Naive thymus-derived CD4-positive, alpha-beta T cell (primary cell): ENCODE measurements at regions not wholly inside any gene's neighbourhood (a gene's known extent, or its start where the extent isn't known, plus 50 kb on each side); places are given as distances from the start of the nearest gene placed in this dataset.

ENCODE experiments used
- ATAC-seq: fragments of 150-1000 bp; cut with Tn5 transposase; 2 replicates; pipeline ENCODE4 v1.10.0; 2021; ENCODE audit warnings: mild to moderate bottlenecking, moderate library complexity
- CTCF ChIA-PET: fragments of 350-600 bp; sonication (Branson Sonifier 250); formaldehyde crosslinking; loops from one replicate; lab custom pipeline; 2021; ENCODE audit warnings: antibody characterized with exemption; lab: Charles Lee
- POLR2A ChIA-PET: fragments of 350-600 bp; sonication (Branson Sonifier 250); formaldehyde crosslinking; loops from one replicate; lab custom pipeline; 2021; ENCODE audit warnings: antibody characterized with exemption, inconsistent platforms; lab: Charles Lee
- DNase-seq, 9 donors: peaks; one replicate each; pipeline versions ENCODE4 v3.0.0 to v3.0.0-alpha.2; 2020 to 2022; ENCODE audit warnings: mixed read lengths in 1 of 9
- H3K27ac ChIP-seq: one replicate; pipeline ENCODE4 v1.7.0; 2013; ENCODE audit warnings: mild to moderate bottlenecking, low read depth, low read length, moderate library complexity
- H3K27me3 ChIP-seq, 2 donors: one replicate each; pipeline ENCODE4 v1.7.0; 2013; ENCODE audit warnings: low read length in 2 of 2, mild to moderate bottlenecking in 2 of 2, moderate library complexity in 2 of 2; ENCODE audit not compliant: control insufficient read depth in 2 of 2, insufficient read depth in 2 of 2
- H3K36me3 ChIP-seq, 3 experiments: 1 replicate in 2 of 3; 2 replicates in 1 of 3; pipeline ENCODE4 v1.7.0; 2013; ENCODE audit warnings: low read length in 3 of 3, mild to moderate bottlenecking in 3 of 3, moderate library complexity in 1 of 3; ENCODE audit not compliant: insufficient read depth in 3 of 3, control insufficient read depth in 2 of 3
- H3K4me1 ChIP-seq, 2 donors: one replicate each; pipeline ENCODE4 v1.7.0; 2013; ENCODE audit warnings: low read length in 2 of 2, mild to moderate bottlenecking in 2 of 2, moderate library complexity in 1 of 2; ENCODE audit not compliant: control insufficient read depth in 2 of 2, insufficient read depth in 2 of 2
- H3K4me3 ChIP-seq: 2 replicates; pipeline ENCODE4 v1.7.0; 2013; ENCODE audit warnings: mild to moderate bottlenecking, low read length
- H3K9me3 ChIP-seq, 3 experiments: 1 replicate in 2 of 3; 2 replicates in 1 of 3; pipeline ENCODE4 v1.7.0; 2013; ENCODE audit warnings: low read length in 3 of 3; ENCODE audit not compliant: control insufficient read depth in 2 of 3
- H3K27ac Mint-ChIP-seq, 9 donors: one replicate each; pipeline ENCODE4 v1.8.0; 2020 to 2022; ENCODE audit warnings: mixed read lengths in 9 of 9, mild to moderate bottlenecking in 8 of 9, moderate library complexity in 5 of 9, inconsistent platforms in 2 of 9
- H3K27me3 Mint-ChIP-seq, 5 donors: one replicate each; pipeline ENCODE4 v1.8.0; 2021 to 2022; ENCODE audit warnings: mixed read lengths in 5 of 5, mild to moderate bottlenecking in 1 of 5
- H3K36me3 Mint-ChIP-seq, 5 donors: one replicate each; pipeline ENCODE4 v1.8.0; 2020 to 2022; ENCODE audit warnings: mixed read lengths in 5 of 5, mild to moderate bottlenecking in 3 of 5, inconsistent platforms in 1 of 5
- H3K4me1 Mint-ChIP-seq, 7 donors: one replicate each; pipeline ENCODE4 v1.8.0; 2020 to 2022; ENCODE audit warnings: mixed read lengths in 7 of 7, mild to moderate bottlenecking in 3 of 7, inconsistent platforms in 1 of 7
- H3K4me3 Mint-ChIP-seq, 10 donors: one replicate each; pipeline ENCODE4 v1.8.0; 2020 to 2022; ENCODE audit warnings: mild to moderate bottlenecking in 10 of 10, mixed read lengths in 10 of 10, moderate library complexity in 6 of 10, inconsistent platforms in 2 of 10
- H3K9me3 Mint-ChIP-seq, 11 donors: one replicate each; pipeline ENCODE4 v1.8.0; 2020 to 2022; ENCODE audit warnings: mixed read lengths in 11 of 11, mild to moderate bottlenecking in 4 of 11, inconsistent platforms in 1 of 11, moderate library complexity in 1 of 11
- intact Hi-C, 2 donors: fragments of 100-400 bp; cut with micrococcal nuclease; formaldehyde crosslinking; loops; one replicate each; pipeline ENCODE4 v1.15.1; 2023

DNA sequence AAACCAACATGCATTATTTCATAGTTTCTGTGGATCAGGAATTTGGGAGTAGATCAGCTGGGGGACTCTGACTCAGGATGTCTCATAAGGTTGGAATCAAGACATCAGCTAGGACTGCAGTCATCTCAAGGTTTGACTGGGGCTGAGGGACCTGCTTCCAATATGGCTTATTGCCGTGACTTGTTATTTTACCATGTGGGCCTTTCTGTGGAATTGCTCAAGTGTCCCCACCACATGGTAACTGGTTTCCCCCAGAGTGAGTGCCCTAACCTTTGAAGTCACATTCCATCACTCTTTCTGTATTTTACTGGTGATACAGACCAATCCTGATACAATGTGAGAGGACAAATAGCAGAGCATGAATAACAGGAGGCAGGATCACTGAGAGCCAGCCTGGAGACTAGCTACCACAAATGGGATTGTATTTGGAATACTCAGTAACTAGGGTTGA lies 70.2 kb upstream of the ELL2 start:
- Histone ChIP-seq H3K4me1 (no peaks in the 10 kb centered on the region), H3K27me3 (no peaks in the 10 kb centered on the region), H3K9me3 (no peaks in the 10 kb centered on the region), H3K27ac (no peak overlapping the region), H3K36me3 (no peaks in the 10 kb centered on the region), H3K4me3 (no peak overlapping the region)
- ChIA-PET CTCF (no interaction called here), POLR2A (no interaction called here)
- Mint-ChIP-seq H3K9me3 (peaks cover 0 to 7% (median 0%) of the 10 kb centered on the region in 11 donors), H3K4me3 (no peak overlapping the region), H3K4me1 (no peaks in the 10 kb centered on the region), H3K27ac (no peak overlapping the region), H3K27me3 (no peaks in the 10 kb centered on the region), H3K36me3 (no peaks in the 10 kb centered on the region)
- ATAC-seq, result no peak
- no peak for DNase-seq
- intact Hi-C loops, result no loop called here

DNA sequence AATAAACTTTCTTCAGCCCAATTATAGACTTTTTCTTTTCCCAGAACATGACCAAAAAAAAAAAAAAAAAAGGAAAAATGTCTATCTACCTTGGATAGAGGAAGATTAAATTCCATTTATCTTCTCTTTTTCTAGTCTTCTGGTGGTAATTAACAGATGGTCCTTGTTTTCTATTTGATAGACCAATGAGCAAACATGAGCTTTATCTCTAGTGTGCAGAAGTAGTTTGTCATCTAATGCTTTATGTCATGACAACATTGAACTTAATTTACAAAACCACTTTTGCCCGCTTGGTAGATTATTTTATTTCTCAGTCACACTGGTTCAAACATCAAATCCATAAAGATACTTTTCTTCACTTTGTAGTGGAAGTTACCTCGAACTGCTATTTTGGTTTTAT lies 69.5 kb upstream of the ELL2 start:
- ChIA-PET POLR2A (no interaction called here), CTCF (no interaction called here)
- H3K9me3 ChIP-seq, result no peaks in the 10 kb centered on the region
- intact Hi-C loops, result no loop called here
- H3K36me3 ChIP-seq, result no peaks in the 10 kb centered on the region
- no peaks in the 10 kb centered on the region for H3K36me3 Mint-ChIP-seq
- DNase-seq (no peak), ATAC-seq (no peak)
- no peak overlapping the region for H3K27ac Mint-ChIP-seq
- no peak overlapping the region for H3K4me3 ChIP-seq
- no peaks in the 10 kb centered on the region for H3K4me1 ChIP-seq
- H3K4me3 Mint-ChIP-seq, result no peak overlapping the region
- no peaks in the 10 kb centered on the region for H3K27me3 Mint-ChIP-seq
- H3K9me3 Mint-ChIP-seq, result peaks cover 0 to 7% (median 0%) of the 10 kb centered on the region in 11 donors
- no peak overlapping the region for H3K27ac ChIP-seq
- H3K27me3 ChIP-seq, result no peaks in the 10 kb centered on the region
- no peaks in the 10 kb centered on the region for H3K4me1 Mint-ChIP-seq

DNA sequence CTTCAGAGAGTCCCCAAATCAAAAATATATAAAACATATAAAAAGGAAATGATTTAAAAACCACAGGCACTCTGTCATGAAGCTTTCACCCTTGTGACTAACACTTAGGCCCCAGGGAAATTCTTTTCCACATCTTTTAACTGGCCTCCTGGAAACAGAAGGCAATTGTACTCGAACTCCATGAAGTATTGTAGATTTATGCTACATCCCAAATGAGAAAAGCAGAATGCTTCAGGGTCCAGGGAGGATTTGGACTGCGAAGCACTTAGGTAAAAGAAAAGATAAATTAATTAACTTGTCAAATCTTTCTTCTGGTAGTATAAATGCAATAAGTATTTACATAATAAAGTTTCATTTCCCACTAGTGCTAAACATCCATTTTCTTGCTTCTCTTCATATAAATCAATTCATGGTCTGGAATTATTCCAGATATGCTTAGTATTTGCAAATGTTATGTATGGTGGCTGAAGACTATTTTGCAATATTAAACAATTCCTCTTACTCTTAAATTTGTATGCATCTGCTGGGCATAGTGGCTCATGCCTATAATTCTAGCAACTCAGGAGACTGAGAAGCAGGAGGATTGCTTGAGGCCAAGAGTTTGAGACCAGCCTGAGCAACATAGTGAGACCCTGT lies 64.9 kb upstream of the ELL2 start:
- POLR2A ChIA-PET, result no interaction called here
- CTCF ChIA-PET, result no interaction called here
- H3K9me3 Mint-ChIP-seq, result no peaks in the 10 kb centered on the region

DNA sequence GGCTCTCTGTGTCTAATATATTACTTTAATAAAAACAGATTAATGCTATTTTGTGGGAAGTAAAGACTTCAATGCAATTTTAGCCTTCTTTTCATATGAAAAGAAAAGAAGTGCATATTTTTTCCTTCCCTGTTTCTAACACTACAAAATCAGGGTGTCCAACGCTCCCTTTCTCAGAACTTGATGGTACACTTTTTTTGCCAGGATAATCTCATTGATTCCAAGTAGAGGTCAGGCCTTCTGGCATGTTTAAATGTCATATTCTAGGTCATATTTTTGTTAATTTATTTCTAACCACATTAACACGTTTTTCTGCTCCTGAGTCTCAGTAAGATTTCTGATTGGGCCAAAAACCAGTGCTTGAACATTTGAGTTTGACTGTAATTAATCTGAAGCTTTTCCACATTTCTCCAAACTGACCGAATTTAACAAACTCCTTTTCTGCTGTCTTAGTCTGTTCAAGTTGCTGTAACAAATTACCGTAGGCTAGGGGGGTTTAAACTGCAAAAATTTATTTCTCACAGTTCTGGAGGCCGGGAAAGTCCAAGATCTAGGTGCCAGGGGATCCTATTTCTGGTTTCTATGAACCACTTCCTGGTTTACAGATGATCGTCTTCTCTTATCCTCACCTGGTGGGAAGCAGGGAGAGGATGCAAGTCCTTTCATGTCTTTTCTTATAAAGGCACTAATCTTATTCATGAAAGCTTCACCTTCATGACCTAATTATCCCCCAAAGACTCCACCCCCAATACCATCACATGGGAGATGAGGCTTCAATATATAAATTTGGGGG lies 63.2 kb upstream of the ELL2 start:
- no peaks in the 10 kb centered on the region for H3K9me3 Mint-ChIP-seq
- Histone ChIP-seq H3K4me3 (no peak overlapping the region), H3K27ac (no peak overlapping the region), H3K27me3 (no peaks in the 10 kb centered on the region), H3K9me3 (no peaks in the 10 kb centered on the region), H3K36me3 (no peaks in the 10 kb centered on the region), H3K4me1 (no peaks in the 10 kb centered on the region)
- H3K27ac Mint-ChIP-seq, result no peak overlapping the region
- H3K4me1 Mint-ChIP-seq, result no peaks in the 10 kb centered on the region
- ATAC-seq (no peak), DNase-seq (no peak)
- ChIA-PET CTCF (no interaction called here), POLR2A (no interaction called here)
- peaks cover 0 to 6% (median 0%) of the 10 kb centered on the region in 5 donors for H3K27me3 Mint-ChIP-seq
- intact Hi-C loops, result no loop called here
- no peak overlapping the region for H3K4me3 Mint-ChIP-seq
- no peaks in the 10 kb centered on the region for H3K36me3 Mint-ChIP-seq

More for the DNA sequence above, 64.9 kb upstream of the ELL2 start:
- H3K4me1 Mint-ChIP-seq, result no peaks in the 10 kb centered on the region
- Histone ChIP-seq H3K4me1 (no peaks in the 10 kb centered on the region), H3K4me3 (no peak overlapping the region), H3K27me3 (no peaks in the 10 kb centered on the region), H3K27ac (no peak overlapping the region), H3K9me3 (no peaks in the 10 kb centered on the region), H3K36me3 (no peaks in the 10 kb centered on the region)
- ATAC-seq (no peak), DNase-seq (no peak)
- peaks cover 0 to 6% (median 0%) of the 10 kb centered on the region in 5 donors for H3K27me3 Mint-ChIP-seq
- H3K4me3 Mint-ChIP-seq, result no peak overlapping the region
- intact Hi-C loops, result no loop called here
- H3K27ac Mint-ChIP-seq, result no peak overlapping the region
- no peaks in the 10 kb centered on the region for H3K36me3 Mint-ChIP-seq

DNA sequence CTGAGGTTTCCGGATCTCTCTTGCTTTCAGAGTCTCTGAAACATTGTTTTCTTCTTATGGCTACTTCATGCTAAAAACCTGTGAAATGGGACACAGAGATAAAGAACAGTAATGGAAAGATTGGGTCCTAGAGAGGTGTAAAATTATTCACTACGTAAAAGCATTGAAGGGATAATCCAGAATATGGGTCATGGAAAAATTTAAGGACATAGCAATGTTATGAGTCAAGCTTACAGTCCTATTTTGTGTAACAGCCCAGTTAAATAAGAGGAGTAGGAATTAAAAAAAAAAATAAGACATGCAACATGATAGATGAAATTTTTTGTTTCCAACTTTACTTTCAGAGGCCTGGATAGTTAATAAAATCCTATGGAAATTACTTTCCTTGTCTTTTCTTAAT lies 61.9 kb upstream of the ELL2 start:
- no peaks in the 10 kb centered on the region for H3K4me1 Mint-ChIP-seq
- H3K4me1 ChIP-seq, result no peaks in the 10 kb centered on the region
- H3K9me3 Mint-ChIP-seq, result no peaks in the 10 kb centered on the region
- intact Hi-C loops, result no loop called here
- H3K4me3 Mint-ChIP-seq, result no peak overlapping the region
- no peaks in the 10 kb centered on the region for H3K36me3 Mint-ChIP-seq
- CTCF ChIA-PET, result no interaction called here
- H3K27ac Mint-ChIP-seq, result no peak overlapping the region
- POLR2A ChIA-PET, result no interaction called here
- no peak overlapping the region for H3K27ac ChIP-seq
- H3K4me3 ChIP-seq, result no peak overlapping the region
- peaks cover 0 to 6% (median 0%) of the 10 kb centered on the region in 5 donors for H3K27me3 Mint-ChIP-seq
- ATAC-seq (no peak), DNase-seq (no peak)
- H3K27me3 ChIP-seq, result no peaks in the 10 kb centered on the region
- H3K36me3 ChIP-seq, result no peaks in the 10 kb centered on the region
- no peaks in the 10 kb centered on the region for H3K9me3 ChIP-seq

DNA sequence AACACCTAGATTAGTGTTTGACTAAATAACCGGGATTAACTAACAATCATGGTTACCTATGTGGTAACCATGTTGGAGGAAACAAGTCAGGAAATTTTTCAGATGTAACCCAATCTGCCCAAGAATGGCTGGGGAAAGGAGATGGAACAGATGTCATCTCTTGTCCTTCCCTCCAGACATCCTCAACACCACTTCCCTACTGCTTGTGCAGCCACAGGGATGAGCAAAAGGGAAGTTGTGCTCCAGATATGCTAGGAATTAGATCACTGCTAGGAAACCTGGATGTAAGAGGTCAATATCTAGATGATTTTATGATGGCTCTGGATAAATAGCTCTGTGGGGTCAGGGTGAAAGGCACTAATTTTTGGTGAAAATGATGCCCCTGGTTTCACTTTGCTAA lies 61.3 kb upstream of the ELL2 start:
- no peaks in the 10 kb centered on the region for H3K9me3 Mint-ChIP-seq
- no peak overlapping the region for H3K4me3 Mint-ChIP-seq
- no peaks in the 10 kb centered on the region for H3K9me3 ChIP-seq
- H3K36me3 ChIP-seq, result no peaks in the 10 kb centered on the region
- no peaks in the 10 kb centered on the region for H3K27me3 ChIP-seq
- peaks cover 0 to 6% (median 0%) of the 10 kb centered on the region in 5 donors for H3K27me3 Mint-ChIP-seq
- ChIA-PET POLR2A (no interaction called here), CTCF (no interaction called here)
- DNase-seq (no peak), ATAC-seq (no peak)
- H3K4me1 Mint-ChIP-seq, result no peaks in the 10 kb centered on the region
- H3K4me3 ChIP-seq, result no peak overlapping the region
- H3K27ac Mint-ChIP-seq, result no peak overlapping the region
- no peaks in the 10 kb centered on the region for H3K36me3 Mint-ChIP-seq
- no peaks in the 10 kb centered on the region for H3K4me1 ChIP-seq
- intact Hi-C loops, result no loop called here
- no peak overlapping the region for H3K27ac ChIP-seq

DNA sequence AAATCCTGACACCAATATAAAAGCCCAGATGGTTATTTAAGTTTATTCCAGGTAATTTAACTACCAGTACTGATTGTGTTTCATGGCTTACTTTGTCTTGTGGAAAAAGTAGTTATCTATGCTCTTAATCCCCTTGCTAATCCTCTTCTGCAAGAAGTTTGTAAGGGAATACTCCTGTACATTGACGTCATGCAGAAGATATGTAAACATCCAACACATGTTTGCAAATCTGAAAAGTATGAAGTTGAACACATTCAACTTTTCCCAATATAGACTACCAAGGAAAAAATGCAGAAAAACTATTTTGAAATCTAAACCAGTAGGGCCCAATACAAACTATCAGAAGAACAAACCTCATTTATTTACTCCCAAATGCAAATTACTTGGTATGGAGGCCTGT lies 56.3 kb upstream of the ELL2 start:
- Mint-ChIP-seq H3K4me1 (peaks cover 0 to 5% (median 0%) of the 10 kb centered on the region in 7 donors), H3K4me3 (no peak overlapping the region), H3K27me3 (peaks cover 0 to 6% (median 0%) of the 10 kb centered on the region in 5 donors), H3K27ac (no peak overlapping the region), H3K9me3 (peaks cover 0 to 5% (median 0%) of the 10 kb centered on the region in 11 donors), H3K36me3 (no peaks in the 10 kb centered on the region)
- Histone ChIP-seq H3K4me3 (no peak overlapping the region), H3K27ac (no peak overlapping the region), H3K4me1 (no peaks in the 10 kb centered on the region), H3K36me3 (no peaks in the 10 kb centered on the region), H3K9me3 (no peaks in the 10 kb centered on the region), H3K27me3 (no peaks in the 10 kb centered on the region)
- no peak for DNase-seq
- no peak for ATAC-seq
- CTCF ChIA-PET, result no interaction called here
- POLR2A ChIA-PET, result no interaction called here
- intact Hi-C loops, result no loop called here
